Suprapubic skin (tissue), 4 donors: ENCODE measurements at regions not wholly inside any gene's neighbourhood (a gene's known extent, or its start where the extent isn't known, plus 50 kb on each side); places are given as distances from the start of the nearest gene placed in this dataset.

Source experiments
- DNase-seq, 2 donors: peaks; one replicate each; pipeline ENCODE4 v3.0.0-alpha.2; 2019; ENCODE audit warnings: low spot score in 2 of 2
- H3K27ac ChIP-seq: fragments of 200-600 bp; sonication (generic); one replicate; pipeline ENCODE4 v1.5.1; 2019
- H3K27me3 ChIP-seq: fragments of 200-600 bp; sonication (generic); one replicate; pipeline ENCODE4 v1.5.1; 2019
- H3K36me3 ChIP-seq: fragments of 200-600 bp; sonication (generic); one replicate; pipeline ENCODE4 v1.5.1; 2019
- H3K4me1 ChIP-seq: fragments of 200-600 bp; sonication (generic); one replicate; pipeline ENCODE4 v1.5.1; 2019
- H3K4me3 ChIP-seq: fragments of 200-600 bp; sonication (generic); one replicate; pipeline ENCODE4 v1.5.1; 2019; ENCODE audit warnings: mild to moderate bottlenecking
- H3K9me3 ChIP-seq: fragments of 200-600 bp; sonication (generic); one replicate; pipeline ENCODE4 v1.5.1; 2019
- CTCF ChIP-seq, 2 donors: fragments of 200-600 bp in 1 of 2; fragments of 450-650 bp in 1 of 2; sonication (generic) in 1 of 2; IDR thresholded peaks; one replicate each; pipeline ENCODE4 v1.5.1; 2016 to 2019; ENCODE audit warnings: antibody characterized with exemption in 2 of 2, mild to moderate bottlenecking in 1 of 2, moderate library complexity in 1 of 2
- EP300 ChIP-seq: sonication (generic); formaldehyde crosslinking; IDR thresholded peaks from one replicate; pipeline ENCODE4 v1.6.1; 2017; ENCODE audit warnings: antibody characterized with exemption
- POLR2A ChIP-seq, 2 donors: fragments of 450-650 bp; IDR thresholded peaks; one replicate each; pipeline ENCODE4 v1.6.1; 2017; ENCODE audit warnings: antibody characterized with exemption in 2 of 2, mild to moderate bottlenecking in 2 of 2, moderate library complexity in 2 of 2
- POLR2AphosphoS5 ChIP-seq, 3 donors: sonication (generic); formaldehyde crosslinking; IDR thresholded peaks; one replicate each; pipeline ENCODE4 v1.6.1; 2017; ENCODE audit warnings: antibody characterized with exemption in 3 of 3
- WGBS: methylation state at CpG from one replicate; pipeline ENCODE4 v1.1.5; 2018; 5-methylcytosine and 5-hydroxymethylcytosine counted together

- WGBS, result 100% methylated on average over 1 of the region's 1 CpG
- Histone ChIP-seq H3K9me3 (no peaks in the 10 kb centered on the region), H3K27ac (no peak overlapping the region), H3K27me3 (no peaks in the 10 kb centered on the region), H3K4me3 (no peak overlapping the region), H3K4me1 (no peaks in the 10 kb centered on the region), H3K36me3 (no peaks in the 10 kb centered on the region)
- no peak for DNase-seq
- no peak for TF ChIP-seq CTCF (IDR thresholded peaks at IDR 0.05)
- no peak for TF ChIP-seq EP300
- no peak for TF ChIP-seq POLR2A (IDR thresholded peaks at IDR 0.05)
- no peak for TF ChIP-seq POLR2AphosphoS5 (IDR thresholded peaks at IDR 0.05)
These were observed 352.1 kb upstream of the MEIS2 start for GRCh38 chr15:37452498-37452897.

GRCh38 chr15:37480482-37480881 lies 380.1 kb upstream of the MEIS2 start:
- Histone ChIP-seq H3K36me3 (no peaks in the 10 kb centered on the region), H3K9me3 (no peaks in the 10 kb centered on the region), H3K4me1 (no peaks in the 10 kb centered on the region), H3K27me3 (no peaks in the 10 kb centered on the region), H3K4me3 (no peak overlapping the region), H3K27ac (no peak overlapping the region)
- no peak for TF ChIP-seq POLR2A (IDR thresholded peaks at IDR 0.05)
- TF ChIP-seq CTCF (IDR thresholded peaks at IDR 0.05), result no peak
- TF ChIP-seq POLR2AphosphoS5 (IDR thresholded peaks at IDR 0.05), result no peak
- TF ChIP-seq EP300, result no peak
- DNase-seq, result no peak
- 57% methylated on average over 3 of the region's 3 CpGs for WGBS

- DNase-seq, result no peak
- WGBS, result 94% methylated on average over 1 of the region's 1 CpG
- H3K9me3 ChIP-seq, result no peaks in the 10 kb centered on the region
- no peaks in the 10 kb centered on the region for H3K36me3 ChIP-seq
- no peaks in the 10 kb centered on the region for H3K4me1 ChIP-seq
- no peak overlapping the region for H3K4me3 ChIP-seq
- no peak overlapping the region for H3K27ac ChIP-seq
- no peaks in the 10 kb centered on the region for H3K27me3 ChIP-seq
- TF ChIP-seq CTCF (IDR thresholded peaks at IDR 0.05) (no peak), POLR2A (IDR thresholded peaks at IDR 0.05) (no peak), POLR2AphosphoS5 (IDR thresholded peaks at IDR 0.05) (no peak), EP300 (no peak)
These were observed 380.8 kb upstream of the MEIS2 start for GRCh38 chr15:37481126-37481525.

DNA sequence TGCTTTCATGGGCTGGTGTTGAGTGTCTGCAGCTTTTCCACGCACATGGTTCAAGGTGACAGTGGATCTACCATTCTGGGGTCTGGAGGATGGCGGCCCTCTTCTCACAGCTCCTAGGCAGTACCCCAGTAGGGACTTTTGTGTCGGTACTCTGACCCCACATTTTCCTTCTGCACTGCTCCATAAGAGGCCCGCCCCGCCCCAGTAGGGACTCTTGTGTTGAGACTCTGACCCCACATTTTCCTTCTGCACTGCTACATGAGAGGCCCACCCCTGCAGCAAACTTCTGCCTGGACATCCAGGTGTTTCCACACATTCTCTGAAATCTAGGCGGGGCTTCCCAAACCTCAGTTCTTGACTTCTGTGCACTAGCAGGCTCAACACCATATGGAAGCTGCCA lies 383.4 kb upstream of the MEIS2 start:
- no peak overlapping the region for H3K4me3 ChIP-seq
- TF ChIP-seq POLR2AphosphoS5 (IDR thresholded peaks at IDR 0.05) (no peak), EP300 (no peak), CTCF (IDR thresholded peaks at IDR 0.05) (no peak), POLR2A (IDR thresholded peaks at IDR 0.05) (no peak)
- WGBS, result 95% methylated on average over 6 of the region's 6 CpGs
- DNase-seq, result no peak
- no peaks in the 10 kb centered on the region for H3K4me1 ChIP-seq
- H3K9me3 ChIP-seq, result no peaks in the 10 kb centered on the region
- H3K27me3 ChIP-seq, result no peaks in the 10 kb centered on the region
- H3K36me3 ChIP-seq, result no peaks in the 10 kb centered on the region
- H3K27ac ChIP-seq, result no peak overlapping the region

- Histone ChIP-seq H3K36me3 (no peaks in the 10 kb centered on the region), H3K27me3 (no peaks in the 10 kb centered on the region), H3K27ac (no peak overlapping the region), H3K4me3 (no peak overlapping the region), H3K9me3 (no peaks in the 10 kb centered on the region), H3K4me1 (no peaks in the 10 kb centered on the region)
- 91% methylated on average over 4 of the region's 4 CpGs for WGBS
- TF ChIP-seq EP300 (no peak), POLR2AphosphoS5 (IDR thresholded peaks at IDR 0.05) (no peak), POLR2A (IDR thresholded peaks at IDR 0.05) (no peak), CTCF (IDR thresholded peaks at IDR 0.05) (no peak)
- no peak for DNase-seq
These were observed 384.7 kb upstream of the MEIS2 start for GRCh38 chr15:37485056-37485455.
